GM21825 (cell line): ENCODE measurements at regions not wholly inside any gene's neighbourhood (a gene's known extent, or its start where the extent isn't known, plus 50 kb on each side); places are given as distances from the start of the nearest gene placed in this dataset.
"Not testable (repeated sequence)": the region's sequence is repeated elsewhere in the genome, so short reads cannot be mapped to it uniquely, and the experiment has no call there.

Source experiments
- ATAC-seq: cut with Tn5 transposase; IDR thresholded peaks from one replicate; pipeline ENCODE4 v1.9.1; 2021; ENCODE audit warnings: mild to moderate bottlenecking, moderate library complexity; ENCODE audit not compliant: unreplicated experiment

- no peak for ATAC-seq
Measured at GRCh38 chr4:118587116-118587831, 97.9 kb upstream of the METTL14 start.

- no peak for ATAC-seq
Measured at GRCh38 chr4:118587946-118588345, 97.2 kb upstream of the METTL14 start.

GRCh38 chr4:118589471-118590055 lies 95.6 kb upstream of the METTL14 start:
- ATAC-seq, result no peak

- ATAC-seq, result peak; percentile 98
Measured at GRCh38 chr4:118591339-118592046, 93.7 kb upstream of the METTL14 start.

- ATAC-seq, result not testable (repeated sequence)
Measured at GRCh38 chr4:118592289-118592688, 92.9 kb upstream of the METTL14 start.

GRCh38 chr4:118595883-118596282 lies 89.3 kb upstream of the METTL14 start:
- ATAC-seq, result not testable (repeated sequence)

GRCh38 chr4:118625097-118625496 lies 60.1 kb upstream of the METTL14 start:
- not testable (repeated sequence) for ATAC-seq

GRCh38 chr4:118629697-118630096 lies 55.5 kb upstream of the METTL14 start:
- not testable (repeated sequence) for ATAC-seq

- ATAC-seq, result not testable (repeated sequence)
Measured at GRCh38 chr4:118630897-118631296, 54.3 kb upstream of the METTL14 start.

GRCh38 chr4:118631321-118632050 lies 53.7 kb upstream of the METTL14 start:
- not testable (repeated sequence) for ATAC-seq

- ATAC-seq, result not testable (repeated sequence)
Measured at GRCh38 chr4:118633476-118633875, 51.7 kb upstream of the METTL14 start.

GRCh38 chr4:118634126-118634875 lies 50.9 kb upstream of the METTL14 start:
- ATAC-seq, result not testable (repeated sequence)
